Gastrocnemius medialis (tissue), 4 donors: ENCODE measurements at regions not wholly inside any gene's neighbourhood (a gene's known extent, or its start where the extent isn't known, plus 50 kb on each side); places are given as distances from the start of the nearest gene placed in this dataset.

Source experiments
- POLR2A ChIP-seq, 2 donors: fragments of 450-650 bp; IDR thresholded peaks; one replicate each; pipeline ENCODE4 v1.6.1; 2017; ENCODE audit warnings: antibody characterized with exemption in 2 of 2, mild to moderate bottlenecking in 2 of 2, moderate library complexity in 2 of 2
- TF ChIP-seq, protein P1 (sequence below), 5 experiments: fragments of 450-650 bp in 3 of 5; fragments of 200-600 bp in 2 of 5; sonication (generic) in 2 of 5; IDR thresholded peaks in 4 of 5; conservative IDR thresholded peaks in 1 of 5; 1 replicate in 4 of 5; 2 replicates in 1 of 5; pipeline ENCODE4 v1.5.1; 2016 to 2019; ENCODE audit warnings: antibody characterized with exemption in 5 of 5, mild to moderate bottlenecking in 3 of 5, moderate library complexity in 3 of 5

DNA sequence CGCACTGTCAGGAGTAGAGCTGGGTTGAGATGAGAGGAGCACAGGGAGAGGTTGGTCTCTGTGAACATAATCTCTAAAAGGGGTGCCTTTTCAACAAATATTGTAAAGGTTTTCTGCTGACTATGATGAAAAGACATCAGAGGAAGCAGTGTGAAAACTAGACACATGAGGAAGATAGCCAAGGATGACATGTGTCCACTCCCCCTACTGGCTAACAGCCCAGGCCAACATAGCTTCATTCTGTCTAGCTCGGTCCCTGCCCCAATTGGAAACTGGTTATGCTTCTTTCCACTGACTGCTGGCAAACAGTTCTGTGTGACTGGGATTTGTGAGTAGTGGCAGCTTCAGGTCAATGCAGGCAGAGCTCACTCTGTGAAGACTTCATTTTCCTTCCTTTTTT, 115.4 kb upstream of the ESX1 start:
- TF ChIP-seq, protein P1, sequence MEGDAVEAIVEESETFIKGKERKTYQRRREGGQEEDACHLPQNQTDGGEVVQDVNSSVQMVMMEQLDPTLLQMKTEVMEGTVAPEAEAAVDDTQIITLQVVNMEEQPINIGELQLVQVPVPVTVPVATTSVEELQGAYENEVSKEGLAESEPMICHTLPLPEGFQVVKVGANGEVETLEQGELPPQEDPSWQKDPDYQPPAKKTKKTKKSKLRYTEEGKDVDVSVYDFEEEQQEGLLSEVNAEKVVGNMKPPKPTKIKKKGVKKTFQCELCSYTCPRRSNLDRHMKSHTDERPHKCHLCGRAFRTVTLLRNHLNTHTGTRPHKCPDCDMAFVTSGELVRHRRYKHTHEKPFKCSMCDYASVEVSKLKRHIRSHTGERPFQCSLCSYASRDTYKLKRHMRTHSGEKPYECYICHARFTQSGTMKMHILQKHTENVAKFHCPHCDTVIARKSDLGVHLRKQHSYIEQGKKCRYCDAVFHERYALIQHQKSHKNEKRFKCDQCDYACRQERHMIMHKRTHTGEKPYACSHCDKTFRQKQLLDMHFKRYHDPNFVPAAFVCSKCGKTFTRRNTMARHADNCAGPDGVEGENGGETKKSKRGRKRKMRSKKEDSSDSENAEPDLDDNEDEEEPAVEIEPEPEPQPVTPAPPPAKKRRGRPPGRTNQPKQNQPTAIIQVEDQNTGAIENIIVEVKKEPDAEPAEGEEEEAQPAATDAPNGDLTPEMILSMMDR (IDR thresholded peaks at IDR 0.05 in 4 of 5, conservative IDR thresholded peaks at IDR 0.05 in 1 of 5) = no peak
- TF ChIP-seq POLR2A (IDR thresholded peaks at IDR 0.05) = no peak
